VCaP (cell line): ENCODE measurements at regions not wholly inside any gene's neighbourhood (a gene's known extent, or its start where the extent isn't known, plus 50 kb on each side); places are given as distances from the start of the nearest gene placed in this dataset.

Experiments
- H3K27ac ChIP-seq: fragments of 450-650 bp; 2 replicates; pipeline ENCODE4 v1.5.1; 2017
- TF ChIP-seq, protein P1 (sequence below): fragments of 450-650 bp; conservative IDR thresholded peaks from 2 replicates; pipeline ENCODE4 v1.5.1; 2017; ENCODE audit warnings: mild to moderate bottlenecking, moderate library complexity

- TF ChIP-seq, protein P1, sequence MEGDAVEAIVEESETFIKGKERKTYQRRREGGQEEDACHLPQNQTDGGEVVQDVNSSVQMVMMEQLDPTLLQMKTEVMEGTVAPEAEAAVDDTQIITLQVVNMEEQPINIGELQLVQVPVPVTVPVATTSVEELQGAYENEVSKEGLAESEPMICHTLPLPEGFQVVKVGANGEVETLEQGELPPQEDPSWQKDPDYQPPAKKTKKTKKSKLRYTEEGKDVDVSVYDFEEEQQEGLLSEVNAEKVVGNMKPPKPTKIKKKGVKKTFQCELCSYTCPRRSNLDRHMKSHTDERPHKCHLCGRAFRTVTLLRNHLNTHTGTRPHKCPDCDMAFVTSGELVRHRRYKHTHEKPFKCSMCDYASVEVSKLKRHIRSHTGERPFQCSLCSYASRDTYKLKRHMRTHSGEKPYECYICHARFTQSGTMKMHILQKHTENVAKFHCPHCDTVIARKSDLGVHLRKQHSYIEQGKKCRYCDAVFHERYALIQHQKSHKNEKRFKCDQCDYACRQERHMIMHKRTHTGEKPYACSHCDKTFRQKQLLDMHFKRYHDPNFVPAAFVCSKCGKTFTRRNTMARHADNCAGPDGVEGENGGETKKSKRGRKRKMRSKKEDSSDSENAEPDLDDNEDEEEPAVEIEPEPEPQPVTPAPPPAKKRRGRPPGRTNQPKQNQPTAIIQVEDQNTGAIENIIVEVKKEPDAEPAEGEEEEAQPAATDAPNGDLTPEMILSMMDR = no peak
- H3K27ac ChIP-seq = no peak overlapping the region
Observed at GRCh38 chr13:99892196-99892613, 79.4 kb downstream of the ZIC5 start.

DNA sequence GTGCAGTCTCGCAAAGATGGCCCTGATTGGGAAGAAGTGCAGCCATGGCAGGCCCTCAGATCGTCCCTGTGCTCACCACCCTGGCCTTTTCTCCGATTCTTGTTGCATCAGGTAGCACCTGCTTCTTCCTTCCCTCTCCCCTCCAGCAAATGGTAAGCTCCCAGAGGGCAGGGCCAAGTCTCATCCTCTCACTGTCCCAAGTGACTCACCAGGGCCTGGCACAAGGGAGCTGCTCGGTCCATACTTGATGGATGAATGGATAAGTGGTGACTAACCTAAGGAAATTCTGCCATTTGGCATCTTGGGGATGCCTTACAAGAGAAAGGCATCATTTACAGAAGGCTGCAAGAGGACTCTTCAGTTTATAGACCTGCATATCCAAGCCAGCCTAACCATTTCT is 84.9 kb downstream of the ZIC5 start:
- TF ChIP-seq, protein P1 = no peak
- H3K27ac ChIP-seq = no peak overlapping the region

DNA sequence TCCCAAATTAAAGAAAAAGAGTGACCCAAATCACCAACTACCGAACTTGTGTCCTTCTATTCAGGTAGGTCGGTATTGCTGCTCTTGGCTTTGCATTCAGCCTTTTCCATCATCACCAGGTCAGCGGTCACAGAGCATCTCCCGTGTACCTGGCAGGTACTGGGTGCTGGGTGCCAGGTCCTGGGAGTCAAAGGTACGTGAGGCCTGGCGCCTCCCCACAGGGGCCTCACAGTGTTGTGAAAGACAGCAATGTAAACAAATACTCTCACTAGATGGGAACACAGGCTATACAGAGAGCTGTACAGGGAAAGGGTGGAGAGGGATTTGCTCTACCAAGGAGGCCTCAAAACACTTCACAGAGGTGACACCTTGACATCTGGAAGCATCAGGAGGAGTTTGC is 86.7 kb downstream of the ZIC5 start:
- TF ChIP-seq, protein P1 = no peak
- no peak overlapping the region for H3K27ac ChIP-seq

DNA sequence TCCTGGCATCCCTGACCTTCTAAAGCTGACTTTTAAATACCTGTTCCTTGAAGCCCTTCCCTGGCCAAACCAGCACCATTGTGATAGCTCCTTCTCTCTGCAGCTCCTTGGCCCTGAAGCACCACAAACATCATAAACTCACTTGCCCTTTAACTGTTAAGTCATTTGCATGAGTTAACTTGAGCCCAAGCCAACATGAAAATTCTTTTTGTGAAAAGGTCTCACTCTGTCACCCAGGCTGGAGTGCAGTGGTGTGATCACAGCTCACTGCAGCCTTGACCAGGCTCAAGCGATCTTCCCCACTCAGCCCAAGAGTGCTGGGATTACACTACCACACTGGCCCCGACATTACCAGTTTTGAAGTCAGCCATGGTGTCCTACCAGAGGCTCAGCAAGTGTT is 87.8 kb downstream of the ZIC5 start:
- TF ChIP-seq, protein P1 = no peak

GRCh38 chr13:99878921-99879610 is 92.5 kb downstream of the ZIC5 start:
- TF ChIP-seq, protein P1 = no peak
- no peak overlapping the region for H3K27ac ChIP-seq

More for the DNA sequence above, 87.8 kb downstream of the ZIC5 start:
- no peak overlapping the region for H3K27ac ChIP-seq

DNA sequence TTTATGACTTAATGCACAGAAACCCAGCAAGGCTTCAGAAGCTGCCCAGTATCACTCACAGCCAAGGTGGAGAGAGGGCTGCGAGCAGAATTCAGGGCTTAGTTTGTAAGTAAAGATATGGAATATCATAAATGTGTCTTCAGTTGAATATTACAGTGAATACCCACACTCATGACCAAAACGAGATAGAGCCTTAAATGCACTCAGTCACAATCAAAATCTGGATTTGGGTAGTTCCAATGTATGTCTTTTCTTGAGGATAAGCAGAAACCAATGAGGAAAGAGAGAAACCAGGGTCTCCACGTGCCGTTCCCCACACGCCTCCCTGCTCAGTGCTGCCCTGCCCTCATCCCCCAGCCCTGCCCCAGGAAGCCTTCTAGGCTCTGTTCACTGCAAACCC is 94.9 kb downstream of the ZIC5 start:
- no peak overlapping the region for H3K27ac ChIP-seq
- TF ChIP-seq, protein P1 = no peak

DNA sequence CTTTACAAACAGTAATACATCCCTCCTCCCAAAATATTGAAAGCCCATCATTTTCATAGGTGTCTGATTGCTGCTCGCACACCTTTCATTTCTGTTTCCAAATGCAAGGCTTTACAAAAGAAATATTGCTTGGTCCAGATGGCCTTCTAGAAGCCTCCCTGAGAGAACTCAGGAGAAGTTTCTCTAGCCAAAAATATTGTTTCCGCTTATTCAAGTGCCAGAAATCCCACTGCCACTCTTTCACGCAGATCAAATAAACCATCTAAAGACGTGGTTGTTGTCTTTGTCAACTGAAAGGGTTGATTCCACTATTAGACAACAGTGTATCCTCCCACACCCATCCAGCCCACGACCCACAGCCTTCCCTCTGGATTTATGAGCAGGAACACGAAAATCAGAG is 96.2 kb downstream of the ZIC5 start:
- TF ChIP-seq, protein P1 = no peak
- no peak overlapping the region for H3K27ac ChIP-seq
